Mucosa of descending colon (tissue), 3 donors: ENCODE measurements at regions not wholly inside any gene's neighbourhood (a gene's known extent, or its start where the extent isn't known, plus 50 kb on each side); places are given as distances from the start of the nearest gene placed in this dataset.

Source experiments
- ATAC-seq: fragments of 200-7000 bp; cut with Tn5 transposase; one replicate; pipeline ENCODE4 v1.9.1; 2020; ENCODE audit warnings: mild to moderate bottlenecking, moderate library complexity
- DNase-seq, 3 donors: peaks; one replicate each; pipeline ENCODE4 v3.0.0-alpha.2; 2020
- H3K36me3 ChIP-seq: fragments of 200-600 bp; one replicate; pipeline ENCODE4 v1.8.0; 2021; ENCODE audit warnings: low read depth, mild to moderate bottlenecking
- H3K4me1 ChIP-seq: fragments of 200-600 bp; one replicate; pipeline ENCODE4 v1.8.0; 2021; ENCODE audit warnings: low read depth, mild to moderate bottlenecking
- H3K4me3 ChIP-seq: fragments of 200-600 bp; one replicate; pipeline ENCODE4 v1.8.0; 2021; ENCODE audit warnings: mild to moderate bottlenecking
- H3K9me3 ChIP-seq: fragments of 200-600 bp; one replicate; pipeline ENCODE4 v1.8.0; 2021; ENCODE audit warnings: mild to moderate bottlenecking
- intact Hi-C, 2 donors: fragments of 100-400 bp; cut with DNase I in 1 of 2; cut with micrococcal nuclease in 1 of 2; formaldehyde crosslinking; loops; one replicate each; pipeline versions ENCODE4 v1.11.0 to v1.11.1; 2022; cut with DNase I, micrococcal nuclease
- TF ChIP-seq, protein P1 (sequence below): fragments of 200-600 bp; IDR thresholded peaks from one replicate; pipeline ENCODE4 v1.8.0; 2022; ENCODE audit warnings: antibody characterized with exemption, mild to moderate bottlenecking
- donor health status: DM: no; HTN: no; CAD: no; lungs with moderate emphysema.
- donor health status: DM: no; HTN: no; CAD: no.
- donor health status: DM: no; HTN: yes; CAD: no.

DNA sequence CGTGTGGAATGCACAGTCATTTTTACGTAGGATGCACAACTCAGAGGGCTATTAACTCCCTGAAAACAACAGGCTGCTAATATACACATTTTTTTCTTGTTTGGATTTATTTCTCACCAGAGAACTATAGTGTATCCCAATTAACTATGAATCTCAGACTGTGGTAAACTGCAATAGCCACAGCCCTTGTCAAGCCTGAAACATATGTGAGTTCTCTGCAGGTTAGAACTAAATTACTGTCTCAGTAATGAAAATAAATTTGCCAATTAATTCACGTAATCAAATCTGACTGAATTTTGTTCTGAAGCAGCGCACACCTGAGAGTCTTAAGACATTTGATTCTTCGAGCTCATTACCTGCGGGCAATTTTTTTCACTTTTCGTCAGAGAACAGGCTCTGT lies 318.6 kb downstream of the PMP22 start:
- Histone ChIP-seq H3K4me3 (no peak overlapping the region), H3K9me3 (no peaks in the 10 kb centered on the region), H3K4me1 (no peaks in the 10 kb centered on the region), H3K36me3 (no peaks in the 10 kb centered on the region)
- ATAC-seq (no peak), DNase-seq (no peak)
- TF ChIP-seq, protein P1, sequence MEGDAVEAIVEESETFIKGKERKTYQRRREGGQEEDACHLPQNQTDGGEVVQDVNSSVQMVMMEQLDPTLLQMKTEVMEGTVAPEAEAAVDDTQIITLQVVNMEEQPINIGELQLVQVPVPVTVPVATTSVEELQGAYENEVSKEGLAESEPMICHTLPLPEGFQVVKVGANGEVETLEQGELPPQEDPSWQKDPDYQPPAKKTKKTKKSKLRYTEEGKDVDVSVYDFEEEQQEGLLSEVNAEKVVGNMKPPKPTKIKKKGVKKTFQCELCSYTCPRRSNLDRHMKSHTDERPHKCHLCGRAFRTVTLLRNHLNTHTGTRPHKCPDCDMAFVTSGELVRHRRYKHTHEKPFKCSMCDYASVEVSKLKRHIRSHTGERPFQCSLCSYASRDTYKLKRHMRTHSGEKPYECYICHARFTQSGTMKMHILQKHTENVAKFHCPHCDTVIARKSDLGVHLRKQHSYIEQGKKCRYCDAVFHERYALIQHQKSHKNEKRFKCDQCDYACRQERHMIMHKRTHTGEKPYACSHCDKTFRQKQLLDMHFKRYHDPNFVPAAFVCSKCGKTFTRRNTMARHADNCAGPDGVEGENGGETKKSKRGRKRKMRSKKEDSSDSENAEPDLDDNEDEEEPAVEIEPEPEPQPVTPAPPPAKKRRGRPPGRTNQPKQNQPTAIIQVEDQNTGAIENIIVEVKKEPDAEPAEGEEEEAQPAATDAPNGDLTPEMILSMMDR = no peak
- intact Hi-C loops = no loop called here

DNA sequence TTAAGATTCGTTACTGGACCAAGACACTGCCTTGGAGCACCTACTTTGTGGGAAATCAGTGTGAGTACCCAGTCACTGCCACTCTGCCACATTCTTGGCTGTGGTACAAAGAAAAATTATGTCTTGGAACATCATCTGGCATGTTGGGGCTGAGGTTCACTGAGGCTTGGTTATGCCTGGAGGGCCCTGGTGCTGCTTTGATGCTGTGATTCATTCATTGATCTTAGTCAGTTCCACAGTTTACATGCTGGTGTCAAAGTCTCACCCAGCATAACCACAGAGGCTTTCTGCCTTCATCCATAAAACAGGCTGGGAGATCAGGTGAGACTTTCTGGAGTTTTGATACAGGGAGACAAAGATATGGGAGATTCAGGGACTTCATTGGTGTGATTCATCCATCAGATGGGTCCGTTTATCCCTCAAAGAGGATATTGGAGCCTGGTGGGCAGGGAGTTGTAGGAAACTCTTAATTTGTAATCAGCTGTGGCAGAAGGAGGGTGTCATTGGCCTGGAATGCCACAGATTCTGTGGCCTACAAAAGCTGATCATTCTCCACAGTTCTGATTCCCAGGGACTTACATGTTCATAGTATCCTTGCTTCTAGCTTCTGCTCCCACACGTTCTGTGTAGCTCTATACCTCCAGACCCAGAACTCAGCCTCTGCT lies 322.5 kb downstream of the PMP22 start:
- DNase-seq (no peak), ATAC-seq (no peak)
- TF ChIP-seq, protein P1 = no peak
- intact Hi-C loops = no loop called here
- H3K36me3 ChIP-seq = no peaks in the 10 kb centered on the region
- H3K9me3 ChIP-seq = no peaks in the 10 kb centered on the region
- H3K4me1 ChIP-seq = no peaks in the 10 kb centered on the region
- H3K4me3 ChIP-seq = no peak overlapping the region

DNA sequence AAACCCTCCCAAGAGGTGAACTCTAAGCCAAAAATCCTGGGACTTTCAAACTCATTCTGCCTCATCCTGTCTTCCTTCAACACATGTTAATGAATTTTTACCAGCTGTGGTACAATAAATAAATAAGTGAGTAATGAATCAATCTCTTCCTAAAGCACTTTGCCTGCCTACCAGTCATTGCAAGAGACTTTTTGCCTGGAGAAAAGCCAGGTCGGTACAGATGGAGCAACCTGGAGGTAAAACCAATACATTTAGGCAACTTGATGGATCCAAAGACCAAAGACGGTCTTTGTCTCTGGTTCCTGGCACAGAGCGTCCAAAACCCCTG lies 324.2 kb downstream of the PMP22 start:
- DNase-seq (no peak), ATAC-seq (no peak)
- Histone ChIP-seq H3K4me3 (no peak overlapping the region), H3K9me3 (no peaks in the 10 kb centered on the region), H3K36me3 (no peaks in the 10 kb centered on the region), H3K4me1 (no peaks in the 10 kb centered on the region)
- intact Hi-C loops = no loop called here
- TF ChIP-seq, protein P1 = no peak

DNA sequence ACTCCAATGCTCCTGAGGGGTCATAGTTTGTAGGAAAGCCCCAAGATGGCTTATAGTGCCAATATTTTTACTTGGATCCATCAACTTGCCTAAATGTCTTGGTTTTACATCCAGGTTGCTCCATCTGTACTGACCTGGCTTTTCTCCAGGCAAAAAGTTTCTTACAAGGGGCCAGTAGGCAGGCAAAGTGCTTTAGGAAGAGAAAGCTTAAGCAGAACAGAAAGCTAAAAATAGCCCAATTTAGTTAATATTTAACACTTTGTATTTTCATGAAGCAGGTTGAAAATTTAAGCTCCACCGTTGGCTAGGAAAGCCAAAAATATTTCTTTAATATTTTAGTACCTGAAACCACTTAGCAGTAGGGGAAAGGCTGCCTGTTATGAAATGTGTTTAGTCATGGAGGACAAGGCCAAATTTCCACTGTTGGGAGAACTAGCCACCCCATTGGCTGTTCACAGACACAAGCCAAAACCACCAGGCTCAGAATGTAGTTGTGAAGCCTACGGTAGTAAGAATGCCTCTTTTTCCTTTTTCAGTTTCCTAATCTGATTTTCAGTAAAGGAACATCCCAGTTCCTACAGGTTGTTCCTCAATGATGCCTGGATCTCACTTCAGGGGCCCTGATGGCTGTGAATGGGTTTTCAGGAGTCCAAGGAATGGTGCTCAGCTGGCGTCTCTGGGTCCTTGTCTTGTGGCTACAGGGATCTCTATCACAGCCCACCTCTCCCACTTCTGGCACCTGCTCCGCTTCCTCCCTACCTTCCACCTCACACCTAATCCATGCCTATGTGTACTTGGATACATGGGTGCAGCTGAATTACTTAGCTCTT lies 324.8 kb downstream of the PMP22 start:
- Histone ChIP-seq H3K4me1 (no peaks in the 10 kb centered on the region), H3K4me3 (no peak overlapping the region), H3K36me3 (no peaks in the 10 kb centered on the region), H3K9me3 (no peaks in the 10 kb centered on the region)
- intact Hi-C loops = no loop called here
- DNase-seq (no peak), ATAC-seq (no peak)
- TF ChIP-seq, protein P1 = no peak

DNA sequence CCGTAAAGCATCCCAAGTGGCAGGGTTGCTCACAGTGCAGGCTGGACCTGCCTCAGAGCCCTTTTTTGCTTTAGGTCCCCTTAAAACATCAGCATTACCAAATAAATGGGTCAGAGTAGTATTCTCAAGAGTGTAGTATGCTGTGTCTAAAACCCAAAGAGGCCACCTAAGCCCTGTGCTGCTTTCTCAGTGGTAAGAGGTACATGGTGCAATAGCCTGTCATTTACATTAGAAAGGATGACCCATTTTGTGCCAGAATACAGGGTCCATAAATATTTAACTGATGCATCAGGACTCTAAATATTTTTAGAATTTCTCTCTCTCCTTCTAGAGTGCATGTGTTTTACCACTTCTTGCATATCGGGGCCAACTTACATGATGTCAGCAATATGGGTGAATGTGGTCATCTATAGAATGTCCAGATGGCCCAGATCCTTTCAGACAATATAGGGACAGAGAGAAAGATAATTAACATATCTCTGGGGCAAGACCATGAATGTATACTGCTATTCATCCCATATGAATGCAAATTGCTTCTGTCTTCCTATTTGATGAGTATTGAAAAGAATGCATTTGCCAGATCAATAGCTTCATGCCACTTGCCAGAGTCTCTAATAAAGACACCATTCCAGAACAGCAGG lies 329.2 kb downstream of the PMP22 start:
- H3K4me3 ChIP-seq = no peak overlapping the region
- TF ChIP-seq, protein P1 = no peak
- intact Hi-C loops = no loop called here
- H3K4me1 ChIP-seq = no peaks in the 10 kb centered on the region
- no peaks in the 10 kb centered on the region for H3K36me3 ChIP-seq
- no peaks in the 10 kb centered on the region for H3K9me3 ChIP-seq
- DNase-seq (no peak), ATAC-seq (no peak)
